Thyroid gland (tissue), 4 donors: ENCODE measurements at regions not wholly inside any gene's neighbourhood (a gene's known extent, or its start where the extent isn't known, plus 50 kb on each side); places are given as distances from the start of the nearest gene placed in this dataset.

Source experiments
- CTCF ChIP-seq, 6 experiments: fragments of 200-600 bp in 3 of 6; fragments of 450-650 bp in 3 of 6; sonication (generic) in 3 of 6; IDR thresholded peaks; one replicate each; pipeline ENCODE4 v1.5.1; 2016 to 2019; ENCODE audit warnings: antibody characterized with exemption in 6 of 6, mild to moderate bottlenecking in 2 of 6, inconsistent platforms in 1 of 6, moderate library complexity in 1 of 6
- POLR2A ChIP-seq, 2 donors: fragments of 450-650 bp; IDR thresholded peaks; one replicate each; pipeline ENCODE4 v1.6.1; 2017; ENCODE audit warnings: antibody characterized with exemption in 2 of 2, mild to moderate bottlenecking in 2 of 2, moderate library complexity in 1 of 2

- TF ChIP-seq CTCF (IDR thresholded peaks at IDR 0.05) (no peak), POLR2A (IDR thresholded peaks at IDR 0.05) (no peak)
These were observed 333.6 kb upstream of the CAMK1G start for GRCh38 chr1:209249785-209250440.
